ENCODE measurements at regions not wholly inside any gene's neighbourhood (a gene's known extent, or its start where the extent isn't known, plus 50 kb on each side); places are given as distances from the start of the nearest gene placed in this dataset.

DNA sequence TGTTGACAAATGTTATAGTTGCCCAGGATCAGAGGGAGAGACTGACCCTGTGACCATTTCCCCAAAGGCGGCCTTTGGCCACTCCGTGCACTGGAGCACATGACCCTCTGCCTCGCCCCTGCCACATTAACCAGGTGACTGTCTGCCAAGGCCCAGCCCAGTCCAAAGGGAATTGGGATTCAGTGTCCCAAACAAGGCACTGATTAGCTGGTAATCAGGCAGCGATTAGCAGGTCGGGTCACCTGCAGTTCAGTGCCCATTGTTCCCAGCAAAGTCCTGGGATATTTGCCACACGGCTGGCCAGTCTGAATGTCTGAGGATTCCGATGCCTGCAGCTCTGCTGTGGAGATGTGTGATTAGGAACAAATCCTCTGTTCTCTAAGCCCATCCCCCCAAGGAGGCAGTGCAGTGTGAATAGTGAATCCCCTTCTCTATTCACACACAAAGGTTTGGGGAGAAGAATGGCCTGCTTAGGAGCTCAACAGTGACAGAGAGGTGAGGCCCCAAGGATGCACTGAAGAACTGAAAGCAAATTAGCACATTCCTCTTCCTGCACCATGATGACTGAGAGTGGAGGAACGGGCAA lies 123.1 kb upstream of the MAF start:
- TF ChIP-seq, protein P1, sequence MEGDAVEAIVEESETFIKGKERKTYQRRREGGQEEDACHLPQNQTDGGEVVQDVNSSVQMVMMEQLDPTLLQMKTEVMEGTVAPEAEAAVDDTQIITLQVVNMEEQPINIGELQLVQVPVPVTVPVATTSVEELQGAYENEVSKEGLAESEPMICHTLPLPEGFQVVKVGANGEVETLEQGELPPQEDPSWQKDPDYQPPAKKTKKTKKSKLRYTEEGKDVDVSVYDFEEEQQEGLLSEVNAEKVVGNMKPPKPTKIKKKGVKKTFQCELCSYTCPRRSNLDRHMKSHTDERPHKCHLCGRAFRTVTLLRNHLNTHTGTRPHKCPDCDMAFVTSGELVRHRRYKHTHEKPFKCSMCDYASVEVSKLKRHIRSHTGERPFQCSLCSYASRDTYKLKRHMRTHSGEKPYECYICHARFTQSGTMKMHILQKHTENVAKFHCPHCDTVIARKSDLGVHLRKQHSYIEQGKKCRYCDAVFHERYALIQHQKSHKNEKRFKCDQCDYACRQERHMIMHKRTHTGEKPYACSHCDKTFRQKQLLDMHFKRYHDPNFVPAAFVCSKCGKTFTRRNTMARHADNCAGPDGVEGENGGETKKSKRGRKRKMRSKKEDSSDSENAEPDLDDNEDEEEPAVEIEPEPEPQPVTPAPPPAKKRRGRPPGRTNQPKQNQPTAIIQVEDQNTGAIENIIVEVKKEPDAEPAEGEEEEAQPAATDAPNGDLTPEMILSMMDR (conservative IDR thresholded peaks at IDR 0.05), result no peak
- TF ChIP-seq ZFX (IDR thresholded peaks at IDR 0.05), result no peak

Measured in C4-2B (cell line).